ENCODE measurements at regions not wholly inside any gene's neighbourhood (a gene's known extent, or its start where the extent isn't known, plus 50 kb on each side); places are given as distances from the start of the nearest gene placed in this dataset.

GRCh38 chr4:163622379-163623035 lies 128.0 kb downstream of the TMA16 start:
- DNase-seq (ENCODE audit: low read depth, low spot score) = no peak

GRCh38 chr4:163623787-163624186 lies 129.3 kb downstream of the TMA16 start:
- DNase-seq (ENCODE audit: low read depth, low spot score) = no peak

GRCh38 chr4:163624727-163625126 lies 130.2 kb downstream of the TMA16 start:
- no peak for DNase-seq (ENCODE audit: low read depth, low spot score)

- no peak for DNase-seq (ENCODE audit: low read depth, low spot score)
These were observed 136.8 kb downstream of the TMA16 start for GRCh38 chr4:163631288-163631687.

- DNase-seq (ENCODE audit: low read depth, low spot score) = no peak
These were observed 144.4 kb downstream of the TMA16 start for GRCh38 chr4:163638909-163639308.

- no peak for DNase-seq (ENCODE audit: low read depth, low spot score)
These were observed 155.1 kb downstream of the TMA16 start for GRCh38 chr4:163649557-163650091.

- no peak for DNase-seq (ENCODE audit: low read depth, low spot score)
These were observed 157.3 kb downstream of the TMA16 start for GRCh38 chr4:163651761-163652160.

GRCh38 chr4:163654621-163655020 lies 160.1 kb downstream of the TMA16 start:
- no peak for DNase-seq (ENCODE audit: low read depth, low spot score)

GRCh38 chr4:163660636-163661035 lies 166.1 kb downstream of the TMA16 start:
- no peak for DNase-seq (ENCODE audit: low read depth, low spot score)

GRCh38 chr4:163662768-163663167 lies 168.3 kb downstream of the TMA16 start:
- no peak for DNase-seq (ENCODE audit: low read depth, low spot score)

- no peak for DNase-seq (ENCODE audit: low read depth, low spot score)
These were observed 169.2 kb downstream of the TMA16 start for GRCh38 chr4:163663454-163664225.

GRCh38 chr4:163665101-163665500 lies 170.6 kb downstream of the TMA16 start:
- no peak for DNase-seq (ENCODE audit: low read depth, low spot score)

- no peak for DNase-seq (ENCODE audit: low read depth, low spot score)
These were observed 171.2 kb downstream of the TMA16 start for GRCh38 chr4:163665521-163666331.

GRCh38 chr4:163666332-163666873 lies 171.9 kb downstream of the TMA16 start:
- DNase-seq (ENCODE audit: low read depth, low spot score) = no peak

GRCh38 chr4:163672751-163673150 lies 178.3 kb downstream of the TMA16 start:
- no peak for DNase-seq (ENCODE audit: low read depth, low spot score)

GRCh38 chr4:163673848-163674697 lies 179.6 kb downstream of the TMA16 start:
- no peak for DNase-seq (ENCODE audit: low read depth, low spot score)

GRCh38 chr4:163679189-163679588 lies 184.7 kb downstream of the TMA16 start:
- no peak for DNase-seq (ENCODE audit: low read depth, low spot score)

GRCh38 chr4:163680386-163681098 lies 186.1 kb downstream of the TMA16 start:
- DNase-seq (ENCODE audit: low read depth, low spot score) = no peak

GRCh38 chr4:163681208-163681821 lies 186.8 kb downstream of the TMA16 start:
- DNase-seq (ENCODE audit: low read depth, low spot score) = no peak

GRCh38 chr4:163688856-163689255 lies 194.4 kb downstream of the TMA16 start:
- DNase-seq (ENCODE audit: low read depth, low spot score) = no peak
